Adrenal gland (tissue), 5 donors: ENCODE measurements at regions not wholly inside any gene's neighbourhood (a gene's known extent, or its start where the extent isn't known, plus 50 kb on each side); places are given as distances from the start of the nearest gene placed in this dataset.

ENCODE experiments used
- CTCF ChIP-seq, 6 experiments: fragments of 450-650 bp in 4 of 6; fragments of 200-600 bp in 2 of 6; sonication (generic) in 1 of 6; IDR thresholded peaks; 1 replicate in 5 of 6; 2 replicates in 1 of 6; pipeline versions ENCODE4 v1.5.1 to v1.8.0; 2016 to 2021; ENCODE audit warnings: antibody characterized with exemption in 6 of 6, mild to moderate bottlenecking in 2 of 6, moderate library complexity in 1 of 6
- POLR2A ChIP-seq, 2 donors: fragments of 450-650 bp; IDR thresholded peaks; one replicate each; pipeline ENCODE4 v1.6.1; 2017; ENCODE audit warnings: antibody characterized with exemption in 2 of 2, mild to moderate bottlenecking in 2 of 2, moderate library complexity in 1 of 2
- donor health status: DM: no; HTN: no; CAD: no.

GRCh38 chrX:69110116-69110530 is 55.1 kb downstream of the PJA1 start:
- no peak for TF ChIP-seq POLR2A (IDR thresholded peaks at IDR 0.05)
- TF ChIP-seq CTCF (IDR thresholded peaks at IDR 0.05) = no peak
